ENCODE measurements at regions not wholly inside any gene's neighbourhood (a gene's known extent, or its start where the extent isn't known, plus 50 kb on each side); places are given as distances from the start of the nearest gene placed in this dataset.

DNA sequence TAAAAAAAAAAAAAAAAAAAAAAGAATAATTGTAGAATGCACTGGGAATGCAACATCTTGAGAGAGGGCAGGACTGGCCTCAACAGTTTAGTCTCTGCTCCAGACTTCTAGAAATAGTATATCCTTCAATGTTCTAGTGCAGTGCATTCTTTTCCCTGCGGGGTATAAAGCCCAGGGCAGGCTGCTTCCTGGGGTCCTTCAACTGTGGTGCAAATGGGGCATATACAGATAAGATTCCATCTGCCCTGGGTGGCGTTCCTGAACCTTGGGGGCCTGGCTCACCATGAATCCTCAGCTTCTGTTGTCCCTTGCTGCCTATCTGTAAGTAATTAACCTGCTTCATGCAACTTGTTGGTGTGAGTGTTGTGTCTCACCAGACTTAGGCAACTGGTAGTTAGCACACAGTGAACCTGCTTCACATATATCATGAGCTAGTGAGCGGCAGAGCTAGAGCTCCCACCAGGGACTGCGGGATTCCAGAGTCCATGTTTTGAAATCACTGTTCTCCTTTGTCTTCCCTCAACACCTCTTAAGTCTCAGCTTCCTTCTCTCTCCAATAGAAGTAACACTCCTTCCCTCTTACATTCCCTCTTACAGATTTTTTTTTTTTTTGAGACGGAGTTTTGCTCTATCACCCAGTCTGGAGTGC is 177.6 kb downstream of the SUDS3 start:
- no peaks in the 10 kb centered on the region for H3K4me1 ChIP-seq
- no peaks in the 10 kb centered on the region for H3K36me3 ChIP-seq
- TF ChIP-seq EP300 (IDR thresholded peaks at IDR 0.05) (no peak), POLR2A (IDR thresholded peaks at IDR 0.05) (no peak), POLR2AphosphoS5 (IDR thresholded peaks at IDR 0.05) (no peak)
- TF ChIP-seq, protein P1, sequence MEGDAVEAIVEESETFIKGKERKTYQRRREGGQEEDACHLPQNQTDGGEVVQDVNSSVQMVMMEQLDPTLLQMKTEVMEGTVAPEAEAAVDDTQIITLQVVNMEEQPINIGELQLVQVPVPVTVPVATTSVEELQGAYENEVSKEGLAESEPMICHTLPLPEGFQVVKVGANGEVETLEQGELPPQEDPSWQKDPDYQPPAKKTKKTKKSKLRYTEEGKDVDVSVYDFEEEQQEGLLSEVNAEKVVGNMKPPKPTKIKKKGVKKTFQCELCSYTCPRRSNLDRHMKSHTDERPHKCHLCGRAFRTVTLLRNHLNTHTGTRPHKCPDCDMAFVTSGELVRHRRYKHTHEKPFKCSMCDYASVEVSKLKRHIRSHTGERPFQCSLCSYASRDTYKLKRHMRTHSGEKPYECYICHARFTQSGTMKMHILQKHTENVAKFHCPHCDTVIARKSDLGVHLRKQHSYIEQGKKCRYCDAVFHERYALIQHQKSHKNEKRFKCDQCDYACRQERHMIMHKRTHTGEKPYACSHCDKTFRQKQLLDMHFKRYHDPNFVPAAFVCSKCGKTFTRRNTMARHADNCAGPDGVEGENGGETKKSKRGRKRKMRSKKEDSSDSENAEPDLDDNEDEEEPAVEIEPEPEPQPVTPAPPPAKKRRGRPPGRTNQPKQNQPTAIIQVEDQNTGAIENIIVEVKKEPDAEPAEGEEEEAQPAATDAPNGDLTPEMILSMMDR (IDR thresholded peaks at IDR 0.05), result no peak
- H3K27ac ChIP-seq, result no peak overlapping the region
- no peaks in the 10 kb centered on the region for H3K9me3 ChIP-seq
- WGBS, 2 donors, result 61 to 69% methylated on average over 5 of the region's 5 CpGs
- DNase-seq, result no peak
- no peak overlapping the region for H3K4me3 ChIP-seq
- no peaks in the 10 kb centered on the region for H3K27me3 ChIP-seq
- ATAC-seq (ENCODE audit: low FRiP score in 2 of 2), result no peak

DNA sequence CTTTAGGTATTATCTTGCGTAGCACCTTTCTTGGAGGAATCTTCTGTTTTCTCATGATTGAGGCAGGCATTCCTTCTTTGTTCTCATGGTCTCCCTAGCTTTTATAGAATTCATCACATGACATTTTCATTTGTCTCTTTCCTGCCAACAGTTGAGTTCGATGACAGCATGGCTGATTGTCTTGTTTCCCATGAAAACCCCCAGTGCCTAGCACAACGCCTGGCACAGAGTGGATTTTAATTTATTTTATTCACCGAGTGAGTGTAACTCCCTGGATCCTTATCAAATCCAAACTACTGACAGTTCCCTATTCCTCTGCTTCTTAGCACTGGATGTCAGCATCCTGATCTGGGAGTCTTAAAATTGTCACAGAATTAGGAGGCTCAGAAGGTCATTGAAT is 182.6 kb downstream of the SUDS3 start:
- Histone ChIP-seq H3K27ac (no peak overlapping the region), H3K9me3 (no peaks in the 10 kb centered on the region), H3K36me3 (no peaks in the 10 kb centered on the region), H3K27me3 (no peaks in the 10 kb centered on the region), H3K4me3 (no peak overlapping the region), H3K4me1 (no peaks in the 10 kb centered on the region)
- DNase-seq (no peak), ATAC-seq (ENCODE audit: low FRiP score in 2 of 2) (no peak)
- 83 to 86% methylated on average over 4 of the region's 4 CpGs for WGBS, 2 donors
- TF ChIP-seq POLR2A (IDR thresholded peaks at IDR 0.05), result no peak
- TF ChIP-seq EP300 (IDR thresholded peaks at IDR 0.05), result no peak
- TF ChIP-seq POLR2AphosphoS5 (IDR thresholded peaks at IDR 0.05), result no peak

DNA sequence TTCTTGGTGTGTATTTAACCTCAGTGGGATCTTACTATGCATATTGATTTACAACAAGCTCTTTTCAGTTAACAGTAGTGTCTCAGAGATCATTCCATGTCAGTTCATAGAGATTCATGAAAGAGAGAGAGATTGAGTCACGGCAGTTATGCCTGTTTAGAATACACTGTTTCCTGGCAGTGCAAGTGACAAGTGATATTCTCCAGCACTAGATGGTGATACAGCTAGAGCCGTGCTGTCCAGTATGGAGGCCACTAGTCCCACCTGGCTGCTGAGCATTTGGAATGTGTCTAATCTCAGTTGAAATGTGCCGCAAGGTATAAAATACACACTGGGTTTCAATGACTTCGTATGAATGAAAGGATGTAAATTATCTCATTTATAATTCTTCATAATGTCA is 184.4 kb downstream of the SUDS3 start:
- DNase-seq, result no peak

DNA sequence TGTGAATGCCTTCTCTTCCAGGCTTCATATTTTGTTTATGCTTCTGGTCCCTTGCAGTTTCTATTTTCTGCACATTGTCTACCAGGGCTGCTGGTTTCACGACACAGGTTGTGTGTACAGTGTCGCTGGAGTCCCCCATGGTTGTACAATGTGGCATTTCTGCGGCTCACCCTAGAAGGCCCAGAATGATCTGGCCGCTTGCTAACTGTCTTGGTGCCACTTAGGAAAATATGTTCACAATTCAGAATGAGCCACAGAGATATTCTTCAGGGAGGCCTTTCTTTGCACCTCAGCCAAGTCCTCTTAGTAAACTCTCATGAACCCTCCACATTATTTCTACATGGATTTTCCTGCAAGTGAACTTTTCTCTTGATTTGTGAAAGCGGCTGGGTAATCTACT is 195.4 kb downstream of the SUDS3 start:
- Histone ChIP-seq H3K27me3 (no peaks in the 10 kb centered on the region), H3K36me3 (no peaks in the 10 kb centered on the region), H3K9me3 (peaks cover 0 to 4% (median 0%) of the 10 kb centered on the region in 4 donors), H3K4me3 (no peak overlapping the region), H3K27ac (no peak overlapping the region), H3K4me1 (no peaks in the 10 kb centered on the region)
- WGBS, 2 donors, result 79 to 98% methylated on average over 5 of the region's 5 CpGs
- ATAC-seq (ENCODE audit: low FRiP score in 2 of 2), result no peak
- TF ChIP-seq POLR2AphosphoS5 (IDR thresholded peaks at IDR 0.05), result no peak
- TF ChIP-seq, protein P1 (IDR thresholded peaks at IDR 0.05), result no peak
- TF ChIP-seq POLR2A (IDR thresholded peaks at IDR 0.05), result no peak
- no peak for TF ChIP-seq EP300 (IDR thresholded peaks at IDR 0.05)
- DNase-seq, result no peak

More for the DNA sequence above, 184.4 kb downstream of the SUDS3 start:
- ATAC-seq (ENCODE audit: low FRiP score in 2 of 2), result no peak
- Histone ChIP-seq H3K9me3 (no peaks in the 10 kb centered on the region), H3K4me1 (no peaks in the 10 kb centered on the region), H3K27me3 (no peaks in the 10 kb centered on the region), H3K36me3 (no peaks in the 10 kb centered on the region), H3K4me3 (no peak overlapping the region), H3K27ac (no peak overlapping the region)
- TF ChIP-seq POLR2A (IDR thresholded peaks at IDR 0.05) (no peak), POLR2AphosphoS5 (IDR thresholded peaks at IDR 0.05) (no peak), EP300 (IDR thresholded peaks at IDR 0.05) (no peak)
- TF ChIP-seq, protein P1 (IDR thresholded peaks at IDR 0.05), result no peak
- 70 to 78% methylated on average over 4 of the region's 4 CpGs for WGBS, 2 donors

DNA sequence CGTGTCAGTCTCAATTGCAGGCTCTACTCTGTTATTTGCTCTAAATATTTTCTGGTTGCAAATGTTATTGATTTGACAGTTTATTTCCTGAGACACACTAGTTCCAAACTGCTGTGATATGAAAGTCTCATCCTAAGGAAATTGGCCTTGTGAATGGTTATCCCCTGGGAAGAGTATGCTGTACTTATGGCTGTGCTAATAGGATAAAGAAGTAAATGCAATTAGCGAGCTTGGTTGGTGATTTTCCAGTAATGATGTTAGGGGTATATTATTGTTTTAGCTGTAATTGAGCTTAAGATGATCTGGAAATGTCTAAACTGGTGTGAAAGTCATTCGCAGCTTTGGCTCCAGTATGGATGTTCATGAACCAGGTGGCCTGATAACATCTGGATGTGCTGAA is 197.9 kb downstream of the SUDS3 start:
- no peaks in the 10 kb centered on the region for H3K4me1 ChIP-seq
- peaks cover 0 to 4% (median 0%) of the 10 kb centered on the region in 4 donors for H3K9me3 ChIP-seq
- TF ChIP-seq POLR2A (IDR thresholded peaks at IDR 0.05), result no peak
- TF ChIP-seq POLR2AphosphoS5 (IDR thresholded peaks at IDR 0.05), result no peak
- TF ChIP-seq, protein P1 (IDR thresholded peaks at IDR 0.05), result no peak
- TF ChIP-seq EP300 (IDR thresholded peaks at IDR 0.05), result no peak
- no peak for DNase-seq
- 75 to 82% methylated on average over 3 of the region's 3 CpGs for WGBS, 2 donors
- no peaks in the 10 kb centered on the region for H3K27me3 ChIP-seq
- no peaks in the 10 kb centered on the region for H3K36me3 ChIP-seq
- no peak overlapping the region for H3K4me3 ChIP-seq
- no peak for ATAC-seq (ENCODE audit: low FRiP score in 2 of 2)
- no peak overlapping the region for H3K27ac ChIP-seq
